ENCODE measurements at regions not wholly inside any gene's neighbourhood (a gene's known extent, or its start where the extent isn't known, plus 50 kb on each side); places are given as distances from the start of the nearest gene placed in this dataset.

DNA sequence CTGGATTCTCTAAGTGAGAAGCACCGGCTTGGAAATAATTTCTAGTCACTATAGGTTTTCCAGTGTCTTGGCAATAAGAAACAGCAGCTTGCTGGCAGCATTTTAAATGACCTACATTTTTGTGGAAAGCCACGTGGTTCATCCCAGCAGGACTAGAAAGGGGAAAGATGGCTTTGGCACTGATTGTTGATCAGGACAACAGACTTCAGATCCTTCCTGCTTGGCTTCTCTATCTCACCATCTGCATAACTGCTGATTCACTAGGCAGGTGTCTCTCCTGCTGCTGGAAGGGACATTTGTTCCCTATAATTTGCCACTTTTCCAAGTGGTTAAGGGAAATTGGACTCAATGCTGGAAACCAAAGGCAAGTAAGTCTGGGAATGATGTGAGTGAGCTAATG is 131.0 kb downstream of the TTC8 start:
- intact Hi-C loops (cut with micrococcal nuclease; ENCODE audit: unreplicated experiment) = no loop called here
- no peak overlapping the region for H3K4me2 ChIP-seq (ENCODE audit: low read length)
- no peak overlapping the region for H3K27ac ChIP-seq (ENCODE audit: low read depth, low read length, poor library complexity, severe bottlenecking)
- no peaks in the 10 kb centered on the region for H3K79me2 ChIP-seq (ENCODE audit: insufficient read depth, low read depth, low read length)
- POLR2A ChIA-PET = no interaction called here
- CTCF ChIA-PET (ENCODE audit: unreplicated experiment) = no interaction called here
- no peak for TF ChIP-seq EZH2phosphoT487 (IDR thresholded peaks at IDR 0.05; ENCODE audit: borderline replicate concordance, low read depth, low read length)
- TF ChIP-seq, protein P1, sequence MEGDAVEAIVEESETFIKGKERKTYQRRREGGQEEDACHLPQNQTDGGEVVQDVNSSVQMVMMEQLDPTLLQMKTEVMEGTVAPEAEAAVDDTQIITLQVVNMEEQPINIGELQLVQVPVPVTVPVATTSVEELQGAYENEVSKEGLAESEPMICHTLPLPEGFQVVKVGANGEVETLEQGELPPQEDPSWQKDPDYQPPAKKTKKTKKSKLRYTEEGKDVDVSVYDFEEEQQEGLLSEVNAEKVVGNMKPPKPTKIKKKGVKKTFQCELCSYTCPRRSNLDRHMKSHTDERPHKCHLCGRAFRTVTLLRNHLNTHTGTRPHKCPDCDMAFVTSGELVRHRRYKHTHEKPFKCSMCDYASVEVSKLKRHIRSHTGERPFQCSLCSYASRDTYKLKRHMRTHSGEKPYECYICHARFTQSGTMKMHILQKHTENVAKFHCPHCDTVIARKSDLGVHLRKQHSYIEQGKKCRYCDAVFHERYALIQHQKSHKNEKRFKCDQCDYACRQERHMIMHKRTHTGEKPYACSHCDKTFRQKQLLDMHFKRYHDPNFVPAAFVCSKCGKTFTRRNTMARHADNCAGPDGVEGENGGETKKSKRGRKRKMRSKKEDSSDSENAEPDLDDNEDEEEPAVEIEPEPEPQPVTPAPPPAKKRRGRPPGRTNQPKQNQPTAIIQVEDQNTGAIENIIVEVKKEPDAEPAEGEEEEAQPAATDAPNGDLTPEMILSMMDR (conservative IDR thresholded peaks at IDR 0.05; ENCODE audit: low read length) = no peak
- DNase-seq (ENCODE audit: low spot score) = no peak
- no peak overlapping the region for H2AFZ ChIP-seq (ENCODE audit: low read length)
- no peaks in the 10 kb centered on the region for H3K4me1 ChIP-seq (ENCODE audit: insufficient read depth, low read length, poor library complexity, severe bottlenecking)
- no peaks in the 10 kb centered on the region; the same call in 1 of the 2 replicates for H3K9me2 ChIP-seq (ENCODE audit: insufficient read depth, low read length)
- no peaks in the 10 kb centered on the region for H4K20me1 ChIP-seq (ENCODE audit: insufficient read depth, low read length)
- H3K4me3 ChIP-seq (ENCODE audit: low read depth, low read length, poor library complexity, severe bottlenecking) = no peak overlapping the region
- no peaks in the 10 kb centered on the region for H3K36me3 ChIP-seq (ENCODE audit: insufficient read depth, low read length)
- peaks cover 7% of the 10 kb centered on the region; the same call in 1 of the 2 replicates for H3K9me3 ChIP-seq (ENCODE audit: low read length)
- BruUV-seq (replicated peaks) = no TSS peak

DNA sequence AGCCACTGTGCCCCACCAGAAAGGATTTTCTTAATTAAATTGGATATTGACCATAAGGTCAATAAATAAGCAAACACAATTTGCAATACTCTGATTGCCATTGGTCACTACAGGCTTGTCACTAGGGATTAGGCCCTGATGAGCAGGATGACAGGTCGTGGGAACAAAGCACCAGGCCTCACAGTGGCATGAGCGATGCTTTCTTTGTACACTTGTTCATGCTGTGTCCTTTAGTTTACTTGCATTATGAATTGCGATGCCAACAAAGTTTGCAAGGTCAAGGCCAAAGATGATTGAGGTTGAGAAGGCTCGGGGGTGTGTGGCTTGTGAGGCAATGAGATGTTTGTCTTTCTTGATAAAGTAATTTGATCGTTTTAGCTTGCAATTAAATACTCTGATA is 136.0 kb downstream of the TTC8 start:
- no TSS peak for BruUV-seq (replicated peaks)
- Histone ChIP-seq H3K4me2 (ENCODE audit: low read length) (no peak overlapping the region), H3K27ac (ENCODE audit: low read depth, low read length, poor library complexity, severe bottlenecking) (no peak overlapping the region), H3K4me3 (ENCODE audit: low read depth, low read length, poor library complexity, severe bottlenecking) (no peak overlapping the region), H3K9me3 (ENCODE audit: low read length) (no peaks in the 10 kb centered on the region), H3K79me2 (ENCODE audit: insufficient read depth, low read depth, low read length) (no peaks in the 10 kb centered on the region), H2AFZ (ENCODE audit: low read length) (no peak overlapping the region), H4K20me1 (ENCODE audit: insufficient read depth, low read length) (no peaks in the 10 kb centered on the region), H3K36me3 (ENCODE audit: insufficient read depth, low read length) (no peaks in the 10 kb centered on the region), H3K4me1 (ENCODE audit: insufficient read depth, low read length, poor library complexity, severe bottlenecking) (no peaks in the 10 kb centered on the region), H3K9me2 (ENCODE audit: insufficient read depth, low read length) (no peaks in the 10 kb centered on the region)
- ChIA-PET POLR2A (interaction anchor here (0.6 kb wide), 1 partner anchor 439 kb away, joined by 3 read pairs; no protein-coding TSS in a partner anchor), CTCF (ENCODE audit: unreplicated experiment) (no interaction called here)
- TF ChIP-seq EZH2phosphoT487 (IDR thresholded peaks at IDR 0.05; ENCODE audit: borderline replicate concordance, low read depth, low read length) = no peak
- TF ChIP-seq, protein P1 (conservative IDR thresholded peaks at IDR 0.05; ENCODE audit: low read length) = no peak
- no peak for DNase-seq (ENCODE audit: low spot score)
- intact Hi-C loops (cut with micrococcal nuclease; ENCODE audit: unreplicated experiment) = no loop called here

DNA sequence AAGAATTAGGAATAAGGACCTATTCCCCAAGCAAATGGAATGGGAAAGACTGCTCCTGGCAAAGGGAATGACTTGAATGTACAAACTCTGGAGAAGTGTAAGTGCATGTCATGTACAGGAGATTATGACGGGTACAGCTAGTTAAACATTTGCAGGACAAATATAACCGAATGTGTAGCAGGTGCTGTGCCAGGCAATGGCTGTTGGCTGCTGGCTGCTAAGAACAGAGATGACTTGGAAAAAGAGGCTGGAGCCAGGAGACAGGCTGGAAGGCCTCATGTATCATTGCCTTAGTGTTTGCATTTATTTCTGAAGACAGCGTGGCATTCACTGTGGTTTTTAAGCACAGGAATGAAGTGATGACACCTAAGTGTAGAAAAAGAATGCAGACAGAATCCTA is 136.8 kb downstream of the TTC8 start:
- no peaks in the 10 kb centered on the region for H3K36me3 ChIP-seq (ENCODE audit: insufficient read depth, low read length)
- no peaks in the 10 kb centered on the region for H3K4me1 ChIP-seq (ENCODE audit: insufficient read depth, low read length, poor library complexity, severe bottlenecking)
- no peak for DNase-seq (ENCODE audit: low spot score)
- CTCF ChIA-PET (ENCODE audit: unreplicated experiment) = no interaction called here
- no peak overlapping the region for H3K4me2 ChIP-seq (ENCODE audit: low read length)
- H3K79me2 ChIP-seq (ENCODE audit: insufficient read depth, low read depth, low read length) = no peaks in the 10 kb centered on the region
- H3K9me3 ChIP-seq (ENCODE audit: low read length) = no peaks in the 10 kb centered on the region
- intact Hi-C loops (cut with micrococcal nuclease; ENCODE audit: unreplicated experiment) = no loop called here
- no peak overlapping the region for H2AFZ ChIP-seq (ENCODE audit: low read length)
- no peaks in the 10 kb centered on the region for H4K20me1 ChIP-seq (ENCODE audit: insufficient read depth, low read length)
- H3K27ac ChIP-seq (ENCODE audit: low read depth, low read length, poor library complexity, severe bottlenecking) = no peak overlapping the region
- H3K9me2 ChIP-seq (ENCODE audit: insufficient read depth, low read length) = no peaks in the 10 kb centered on the region
- POLR2A ChIA-PET = no interaction called here
- TF ChIP-seq EZH2phosphoT487 (IDR thresholded peaks at IDR 0.05; ENCODE audit: borderline replicate concordance, low read depth, low read length) = no peak
- TF ChIP-seq, protein P1 (conservative IDR thresholded peaks at IDR 0.05; ENCODE audit: low read length) = no peak
- BruUV-seq (replicated peaks) = no TSS peak
- no peak overlapping the region for H3K4me3 ChIP-seq (ENCODE audit: low read depth, low read length, poor library complexity, severe bottlenecking)
